ENCODE measurements at regions not wholly inside any gene's neighbourhood (a gene's known extent, or its start where the extent isn't known, plus 50 kb on each side); places are given as distances from the start of the nearest gene placed in this dataset.

GRCh38 chr18:77866351-77866750 is 616.7 kb downstream of the GALR1 start:
- intact Hi-C loops (cut with micrococcal nuclease), result no loop called here
- H3K4me1 Mint-ChIP-seq (ENCODE audit: insufficient read depth, unreplicated experiment), result no peaks in the 10 kb centered on the region
- CTCF ChIA-PET, result interaction anchor here (0.5 to 1.5 kb wide), 2 partner anchors 11 to 184 kb away, joined by 3 read pairs; no protein-coding TSS in a partner anchor
- no peaks in the 10 kb centered on the region for H3K36me3 Mint-ChIP-seq (ENCODE audit: insufficient read depth, unreplicated experiment)
- peaks cover 11% of the 10 kb centered on the region for H3K9me3 Mint-ChIP-seq (ENCODE audit: unreplicated experiment)
- no peak overlapping the region for H3K4me3 Mint-ChIP-seq (ENCODE audit: unreplicated experiment)
- TF ChIP-seq CTCF (IDR thresholded peaks at IDR 0.05; ENCODE audit: unreplicated experiment), result no peak
- POLR2A ChIA-PET, result no interaction called here
- H3K27ac Mint-ChIP-seq (ENCODE audit: low read depth, unreplicated experiment), result no peak overlapping the region
- H3K27me3 Mint-ChIP-seq (ENCODE audit: insufficient read depth, unreplicated experiment), result peaks cover 35% of the 10 kb centered on the region
- DNase-seq (ENCODE audit: unreplicated experiment), result no peak
- no TSS peak for BruUV-seq (replicated peaks)

GRCh38 chr18:77870199-77870598 is 620.6 kb downstream of the GALR1 start:
- Mint-ChIP-seq H3K36me3 (ENCODE audit: insufficient read depth, unreplicated experiment) (no peaks in the 10 kb centered on the region), H3K27me3 (ENCODE audit: insufficient read depth, unreplicated experiment) (peaks cover 41% of the 10 kb centered on the region), H3K4me3 (ENCODE audit: unreplicated experiment) (no peak overlapping the region), H3K27ac (ENCODE audit: low read depth, unreplicated experiment) (no peak overlapping the region), H3K4me1 (ENCODE audit: insufficient read depth, unreplicated experiment) (no peaks in the 10 kb centered on the region), H3K9me3 (ENCODE audit: unreplicated experiment) (peaks cover 16% of the 10 kb centered on the region)
- intact Hi-C loops (cut with micrococcal nuclease), result no loop called here
- BruUV-seq (replicated peaks), result no TSS peak
- ChIA-PET CTCF (no interaction called here), POLR2A (no interaction called here)
- TF ChIP-seq CTCF (IDR thresholded peaks at IDR 0.05; ENCODE audit: unreplicated experiment), result no peak
- no peak for DNase-seq (ENCODE audit: unreplicated experiment)

- Mint-ChIP-seq H3K4me3 (ENCODE audit: unreplicated experiment) (no peak overlapping the region), H3K27ac (ENCODE audit: low read depth, unreplicated experiment) (no peak overlapping the region), H3K27me3 (ENCODE audit: insufficient read depth, unreplicated experiment) (peaks cover 43% of the 10 kb centered on the region), H3K4me1 (ENCODE audit: insufficient read depth, unreplicated experiment) (no peaks in the 10 kb centered on the region), H3K36me3 (ENCODE audit: insufficient read depth, unreplicated experiment) (no peaks in the 10 kb centered on the region), H3K9me3 (ENCODE audit: unreplicated experiment) (peaks cover 16% of the 10 kb centered on the region)
- no TSS peak for BruUV-seq (replicated peaks)
- CTCF ChIA-PET, result no interaction called here
- intact Hi-C loops (cut with micrococcal nuclease), result no loop called here
- no peak for TF ChIP-seq CTCF (IDR thresholded peaks at IDR 0.05; ENCODE audit: unreplicated experiment)
- POLR2A ChIA-PET, result no interaction called here
- DNase-seq (ENCODE audit: unreplicated experiment), result no peak
Observed at GRCh38 chr18:77870894-77871293, 621.2 kb downstream of the GALR1 start.

GRCh38 chr18:77872166-77872565 is 622.5 kb downstream of the GALR1 start:
- intact Hi-C loops (cut with micrococcal nuclease), result no loop called here
- BruUV-seq (replicated peaks), result no TSS peak
- Mint-ChIP-seq H3K9me3 (ENCODE audit: unreplicated experiment) (peaks cover 16% of the 10 kb centered on the region), H3K4me3 (ENCODE audit: unreplicated experiment) (no peak overlapping the region), H3K4me1 (ENCODE audit: insufficient read depth, unreplicated experiment) (no peaks in the 10 kb centered on the region), H3K27ac (ENCODE audit: low read depth, unreplicated experiment) (no peak overlapping the region), H3K36me3 (ENCODE audit: insufficient read depth, unreplicated experiment) (no peaks in the 10 kb centered on the region), H3K27me3 (ENCODE audit: insufficient read depth, unreplicated experiment) (peaks cover 53% of the 10 kb centered on the region)
- ChIA-PET POLR2A (no interaction called here), CTCF (interaction anchor here (0.6 kb wide), 1 partner anchor 402 kb away, joined by 4 read pairs; no protein-coding TSS in a partner anchor)
- DNase-seq (ENCODE audit: unreplicated experiment), result no peak
- TF ChIP-seq CTCF (IDR thresholded peaks at IDR 0.05; ENCODE audit: unreplicated experiment), result no peak

Measured in MCF 10A (cell line).